HEK293 (cell line): ENCODE measurements at regions not wholly inside any gene's neighbourhood (a gene's known extent, or its start where the extent isn't known, plus 50 kb on each side); places are given as distances from the start of the nearest gene placed in this dataset.

Source experiments
- CTCF ChIP-seq: fragments of 450-650 bp; formaldehyde crosslinking; IDR thresholded peaks from 2 replicates; pipeline ENCODE4 v1.5.1; 2016; ENCODE audit warnings: missing biosample characterization, missing genetic modification characterization
- HOXC10 ChIP-seq: sonication (generic); formaldehyde crosslinking; IDR thresholded peaks from 2 replicates; pipeline ENCODE4 v1.8.1; 2023; ENCODE audit warnings: mild to moderate bottlenecking, missing genetic modification reagents
- REST ChIP-seq: fragments of 450-650 bp; formaldehyde crosslinking; IDR thresholded peaks from 2 replicates; pipeline ENCODE4 v1.5.1; 2016; ENCODE audit warnings: missing biosample characterization, missing genetic modification characterization
- YY1 ChIP-seq: fragments of 450-650 bp; formaldehyde crosslinking; IDR thresholded peaks from 2 replicates; pipeline ENCODE4 v1.5.1; 2018; ENCODE audit warnings: missing biosample characterization, missing genetic modification characterization
- ZNF148 ChIP-seq: fragments of 450-650 bp; formaldehyde crosslinking; IDR thresholded peaks from 2 replicates; pipeline ENCODE4 v1.5.0; 2017; ENCODE audit warnings: missing biosample characterization, missing genetic modification characterization, borderline replicate concordance
- ZNF157 ChIP-seq: fragments of 450-650 bp; formaldehyde crosslinking; IDR thresholded peaks from 2 replicates; pipeline ENCODE4 v1.5.1; 2016; ENCODE audit warnings: missing biosample characterization, missing genetic modification characterization
- ZNF174 ChIP-seq: fragments of 450-650 bp; formaldehyde crosslinking; IDR thresholded peaks from 2 replicates; pipeline ENCODE4 v1.5.0; 2017; ENCODE audit warnings: missing biosample characterization, mild to moderate bottlenecking, missing genetic modification characterization
- ZNF211 ChIP-seq: fragments of 450-650 bp; formaldehyde crosslinking; IDR thresholded peaks from 2 replicates; pipeline ENCODE4 v1.5.1; 2016; ENCODE audit warnings: low read depth, missing biosample characterization, missing genetic modification characterization
- ZNF274 ChIP-seq, 2 experiments: fragments of 200-500 bp in 1 of 2; fragments of 450-650 bp in 1 of 2; sonication (Bioruptor generic) in 1 of 2; formaldehyde crosslinking in 1 of 2; IDR thresholded peaks; 2 replicates each; pipeline versions ENCODE4 v1.5.1 to v1.6.1; 2014 to 2016; ENCODE audit warnings: borderline replicate concordance in 1 of 2, inconsistent platforms in 1 of 2, low read length in 1 of 2, missing biosample characterization in 1 of 2, missing genetic modification characterization in 1 of 2
- ZNF391 ChIP-seq: fragments of 450-650 bp; formaldehyde crosslinking; IDR thresholded peaks from 2 replicates; pipeline ENCODE4 v1.5.1; 2016; ENCODE audit warnings: low read depth, missing biosample characterization, missing genetic modification characterization, borderline replicate concordance
- ZNF776 ChIP-seq: fragments of 450-650 bp; formaldehyde crosslinking; IDR thresholded peaks from 2 replicates; pipeline ENCODE4 v1.5.0; 2017; ENCODE audit warnings: missing biosample characterization, missing genetic modification characterization, borderline replicate concordance
- ZNF777 ChIP-seq: fragments of 450-650 bp; formaldehyde crosslinking; IDR thresholded peaks from 2 replicates; pipeline ENCODE4 v1.5.1; 2017; ENCODE audit warnings: missing biosample characterization, missing genetic modification characterization, borderline replicate concordance
- ZSCAN18 ChIP-seq: fragments of 450-650 bp; formaldehyde crosslinking; IDR thresholded peaks from 2 replicates; pipeline ENCODE4 v1.5.1; 2016; ENCODE audit warnings: missing biosample characterization, missing genetic modification characterization

- TF ChIP-seq HOXC10 = no peak
- no peak for TF ChIP-seq YY1 (tag by site-specific recombination)
- no peak for TF ChIP-seq ZNF777 (tag by site-specific recombination)
- TF ChIP-seq ZNF211 (tag by site-specific recombination) = no peak
- TF ChIP-seq ZSCAN18 (tag by site-specific recombination) = no peak
- no peak for TF ChIP-seq CTCF
- no peak for TF ChIP-seq ZNF274 (IDR thresholded peaks at IDR 0.05; ENCODE audit: low read length)
- TF ChIP-seq ZNF274 (tag by site-specific recombination; IDR thresholded peaks at IDR 0.05; ENCODE audit: borderline replicate concordance) = no peak
- no peak for TF ChIP-seq ZNF776 (tag by site-specific recombination)
- no peak for TF ChIP-seq ZNF174
- TF ChIP-seq ZNF391 = no peak
- no peak for TF ChIP-seq ZNF157
- no peak for TF ChIP-seq ZNF148 (tag by site-specific recombination)
- no peak for TF ChIP-seq REST (tag by site-specific recombination)
These were observed 406.8 kb downstream of the CCDC85A start for GRCh38 chr2:56590611-56591010.
